ENCODE measurements at regions not wholly inside any gene's neighbourhood (a gene's known extent, or its start where the extent isn't known, plus 50 kb on each side); places are given as distances from the start of the nearest gene placed in this dataset.

DNA sequence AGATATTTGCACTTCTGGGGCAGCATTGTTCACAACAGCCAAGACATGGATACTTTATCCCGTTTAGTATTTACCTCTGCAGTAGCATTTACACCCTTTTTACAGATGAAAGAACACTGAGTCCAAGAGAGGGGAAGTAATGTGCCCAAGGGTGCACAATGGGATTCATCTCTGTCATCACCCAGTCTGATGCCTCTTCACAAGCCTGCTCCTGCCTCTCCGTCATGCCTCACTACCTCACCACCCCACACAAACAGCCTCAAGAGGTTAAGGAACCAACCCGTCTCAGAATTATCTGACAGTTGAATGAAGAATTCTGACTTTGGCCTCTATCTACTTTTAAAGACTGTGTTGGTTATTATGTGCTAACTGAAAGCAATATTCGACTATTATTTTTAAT lies 368.4 kb downstream of the ATP23 start:
- H3K4me1 ChIP-seq (ENCODE audit: control insufficient read depth in 5 of 5, insufficient read depth in 5 of 5, low read length in 5 of 5): peaks cover 0 to 2% (median 0%) of the 10 kb centered on the region in 5 donors
- ATAC-seq (ENCODE audit: insufficient read depth, low FRiP score): no peak
- WGBS, 2 donors: 87 to 90% methylated on average over 4 of the region's 4 CpGs

DNA sequence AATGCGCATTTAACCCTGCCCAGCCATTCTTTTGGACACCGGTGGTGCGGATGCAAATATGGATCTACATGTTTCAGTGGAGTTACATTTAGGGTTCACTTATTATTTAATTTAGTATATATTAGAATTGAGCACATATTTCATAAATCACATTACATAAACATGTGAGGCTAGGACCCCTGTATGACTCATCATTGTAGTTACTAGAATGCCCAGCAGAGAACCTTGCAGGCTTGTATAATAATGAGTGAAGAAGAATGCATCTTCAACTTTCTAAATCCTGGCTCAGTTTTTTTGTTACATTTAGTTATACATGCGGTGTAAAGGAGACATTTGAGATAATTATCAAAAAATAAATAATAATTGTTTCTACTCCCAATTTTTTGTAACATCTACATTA lies 369.0 kb downstream of the ATP23 start:
- H3K27me3 ChIP-seq (ENCODE audit: control insufficient read depth in 3 of 3, insufficient read depth in 3 of 3, low read length in 2 of 3): no peaks in the 10 kb centered on the region
- TF ChIP-seq, protein P1, sequence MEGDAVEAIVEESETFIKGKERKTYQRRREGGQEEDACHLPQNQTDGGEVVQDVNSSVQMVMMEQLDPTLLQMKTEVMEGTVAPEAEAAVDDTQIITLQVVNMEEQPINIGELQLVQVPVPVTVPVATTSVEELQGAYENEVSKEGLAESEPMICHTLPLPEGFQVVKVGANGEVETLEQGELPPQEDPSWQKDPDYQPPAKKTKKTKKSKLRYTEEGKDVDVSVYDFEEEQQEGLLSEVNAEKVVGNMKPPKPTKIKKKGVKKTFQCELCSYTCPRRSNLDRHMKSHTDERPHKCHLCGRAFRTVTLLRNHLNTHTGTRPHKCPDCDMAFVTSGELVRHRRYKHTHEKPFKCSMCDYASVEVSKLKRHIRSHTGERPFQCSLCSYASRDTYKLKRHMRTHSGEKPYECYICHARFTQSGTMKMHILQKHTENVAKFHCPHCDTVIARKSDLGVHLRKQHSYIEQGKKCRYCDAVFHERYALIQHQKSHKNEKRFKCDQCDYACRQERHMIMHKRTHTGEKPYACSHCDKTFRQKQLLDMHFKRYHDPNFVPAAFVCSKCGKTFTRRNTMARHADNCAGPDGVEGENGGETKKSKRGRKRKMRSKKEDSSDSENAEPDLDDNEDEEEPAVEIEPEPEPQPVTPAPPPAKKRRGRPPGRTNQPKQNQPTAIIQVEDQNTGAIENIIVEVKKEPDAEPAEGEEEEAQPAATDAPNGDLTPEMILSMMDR (IDR thresholded peaks at IDR 0.05; ENCODE audit: control extremely low read depth, extremely low read depth): no peak
- peaks cover 0 to 2% (median 0%) of the 10 kb centered on the region in 5 donors for H3K4me1 ChIP-seq (ENCODE audit: control insufficient read depth in 5 of 5, insufficient read depth in 5 of 5, low read length in 5 of 5)
- no peaks in the 10 kb centered on the region for H3K36me3 ChIP-seq (ENCODE audit: control insufficient read depth in 4 of 4, insufficient read depth in 4 of 4, low read length in 4 of 4)
- H3K9ac ChIP-seq (ENCODE audit: insufficient read depth in 1 of 2, low read length in 2 of 2): no peak overlapping the region
- DNase-seq (no peak), ATAC-seq (ENCODE audit: insufficient read depth, low FRiP score) (no peak)
- 92 to 93% methylated on average over 4 of the region's 4 CpGs for WGBS, 2 donors
- peaks cover 0 to 7% (median 0%) of the 10 kb centered on the region in 4 donors for H3K9me3 ChIP-seq (ENCODE audit: control insufficient read depth in 4 of 4, insufficient read depth in 3 of 4, low read length in 3 of 4)
- no peak overlapping the region for H3K4me3 ChIP-seq
- no peak overlapping the region for H3K27ac ChIP-seq (ENCODE audit: low read depth in 1 of 2, low read length in 1 of 2)

More for the DNA sequence above, 368.4 kb downstream of the ATP23 start:
- Histone ChIP-seq H3K27me3 (ENCODE audit: control insufficient read depth in 3 of 3, insufficient read depth in 3 of 3, low read length in 2 of 3) (no peaks in the 10 kb centered on the region), H3K9ac (ENCODE audit: insufficient read depth in 1 of 2, low read length in 2 of 2) (no peak overlapping the region), H3K36me3 (ENCODE audit: control insufficient read depth in 4 of 4, insufficient read depth in 4 of 4, low read length in 4 of 4) (no peaks in the 10 kb centered on the region), H3K4me3 (no peak overlapping the region), H3K27ac (ENCODE audit: low read depth in 1 of 2, low read length in 1 of 2) (no peak overlapping the region), H3K9me3 (ENCODE audit: control insufficient read depth in 4 of 4, insufficient read depth in 3 of 4, low read length in 3 of 4) (peaks cover 0 to 7% (median 0%) of the 10 kb centered on the region in 4 donors)
- DNase-seq: no peak
- TF ChIP-seq, protein P1 (IDR thresholded peaks at IDR 0.05; ENCODE audit: control extremely low read depth, extremely low read depth): no peak

DNA sequence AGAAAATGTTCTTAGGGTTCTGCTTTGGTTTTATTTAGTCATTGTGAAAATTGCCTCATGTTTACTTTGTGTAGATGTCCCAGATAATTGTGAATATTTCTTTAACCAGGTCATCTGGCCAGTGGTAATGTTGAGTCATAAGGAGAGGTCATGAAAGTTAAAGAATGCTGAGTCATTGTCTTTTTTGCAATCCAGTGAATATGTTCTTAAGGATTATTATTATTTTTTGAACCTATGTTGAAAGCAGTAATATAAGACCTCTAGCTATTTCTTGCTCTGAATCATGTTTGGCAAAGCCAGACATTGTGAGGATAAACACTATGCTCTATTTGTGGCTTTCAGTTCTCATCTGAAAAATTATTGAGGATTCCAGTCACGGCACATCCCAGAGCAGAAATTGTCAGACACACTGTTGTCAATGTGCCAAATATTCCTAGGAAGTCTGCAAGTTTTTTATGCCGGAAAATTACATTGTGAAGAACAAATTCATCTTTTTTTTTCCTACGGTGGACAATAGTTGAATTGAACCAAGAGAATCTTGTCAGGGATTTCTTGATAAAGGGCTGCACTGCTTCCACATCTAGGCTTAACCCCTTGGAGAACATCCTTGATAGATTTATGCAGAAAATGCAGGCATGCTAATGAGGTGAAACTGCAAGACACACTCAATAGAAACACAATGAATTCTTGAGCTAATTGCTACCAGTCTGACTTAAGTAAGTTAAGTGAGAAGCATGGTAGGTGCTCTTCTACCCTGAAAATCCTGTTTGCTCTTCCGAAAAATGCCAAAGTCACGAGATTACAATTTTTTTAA lies 369.6 kb downstream of the ATP23 start:
- Histone ChIP-seq H3K27ac (ENCODE audit: low read depth in 1 of 2, low read length in 1 of 2) (no peak overlapping the region), H3K27me3 (ENCODE audit: control insufficient read depth in 3 of 3, insufficient read depth in 3 of 3, low read length in 2 of 3) (no peaks in the 10 kb centered on the region), H3K9ac (ENCODE audit: insufficient read depth in 1 of 2, low read length in 2 of 2) (no peak overlapping the region), H3K9me3 (ENCODE audit: control insufficient read depth in 4 of 4, insufficient read depth in 3 of 4, low read length in 3 of 4) (peaks cover 0 to 7% (median 0%) of the 10 kb centered on the region in 4 donors), H3K4me1 (ENCODE audit: control insufficient read depth in 5 of 5, insufficient read depth in 5 of 5, low read length in 5 of 5) (peaks cover 0 to 2% (median 0%) of the 10 kb centered on the region in 5 donors), H3K36me3 (ENCODE audit: control insufficient read depth in 4 of 4, insufficient read depth in 4 of 4, low read length in 4 of 4) (no peaks in the 10 kb centered on the region), H3K4me3 (no peak overlapping the region)
- TF ChIP-seq, protein P1 (IDR thresholded peaks at IDR 0.05; ENCODE audit: control extremely low read depth, extremely low read depth): no peak
- ATAC-seq (ENCODE audit: insufficient read depth, low FRiP score) (peak; percentile 50), DNase-seq (no peak)
- WGBS, 2 donors: 70 to 80% methylated on average over 5 of the region's 5 CpGs

Measured in lung (tissue), 11 donors.